Keratinocyte (primary cell): ENCODE measurements at regions not wholly inside any gene's neighbourhood (a gene's known extent, or its start where the extent isn't known, plus 50 kb on each side); places are given as distances from the start of the nearest gene placed in this dataset.

Experiments
- EZH2 ChIP-seq: IDR thresholded peaks from one replicate; pipeline ENCODE4 v1.6.1; 2012; ENCODE audit warnings: inconsistent platforms, mild to moderate bottlenecking, low read length, moderate library complexity
- TF ChIP-seq, protein P1 (sequence below), 3 experiments: IDR thresholded peaks in 1 of 3; conservative IDR thresholded peaks in 1 of 3; optimal IDR thresholded peaks in 1 of 3; 2 replicates in 2 of 3; 3 replicates in 1 of 3; pipeline versions ENCODE3 to v1.5.1; 2011; ENCODE audit warnings: low read length in 3 of 3, mild to moderate bottlenecking in 3 of 3, moderate library complexity in 2 of 3, control low read depth in 1 of 3, inconsistent platforms in 1 of 3; ENCODE audit not compliant: insufficient read depth in 2 of 3; ENCODE audit errors: extremely low read depth in 1 of 3

DNA sequence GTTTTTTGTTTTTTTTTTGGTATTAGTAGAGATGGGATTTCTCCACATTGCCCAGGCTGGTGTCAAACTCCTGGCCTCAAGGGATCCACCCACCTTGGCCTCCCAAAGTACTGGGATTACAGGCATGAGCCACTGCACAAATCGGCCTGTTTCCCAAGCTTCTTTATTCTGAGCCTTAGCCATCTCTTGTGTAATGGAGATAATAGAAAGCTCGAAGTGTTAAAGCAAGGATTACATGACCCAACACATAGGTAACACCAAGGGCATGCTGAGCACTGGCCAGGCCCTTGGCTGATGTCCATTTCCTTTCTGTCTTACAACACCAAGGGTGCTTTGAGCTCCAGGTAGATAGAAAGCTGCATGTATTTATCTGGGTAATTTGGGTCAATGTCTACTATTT is 187.8 kb upstream of the MEX3C start:
- TF ChIP-seq, protein P1, sequence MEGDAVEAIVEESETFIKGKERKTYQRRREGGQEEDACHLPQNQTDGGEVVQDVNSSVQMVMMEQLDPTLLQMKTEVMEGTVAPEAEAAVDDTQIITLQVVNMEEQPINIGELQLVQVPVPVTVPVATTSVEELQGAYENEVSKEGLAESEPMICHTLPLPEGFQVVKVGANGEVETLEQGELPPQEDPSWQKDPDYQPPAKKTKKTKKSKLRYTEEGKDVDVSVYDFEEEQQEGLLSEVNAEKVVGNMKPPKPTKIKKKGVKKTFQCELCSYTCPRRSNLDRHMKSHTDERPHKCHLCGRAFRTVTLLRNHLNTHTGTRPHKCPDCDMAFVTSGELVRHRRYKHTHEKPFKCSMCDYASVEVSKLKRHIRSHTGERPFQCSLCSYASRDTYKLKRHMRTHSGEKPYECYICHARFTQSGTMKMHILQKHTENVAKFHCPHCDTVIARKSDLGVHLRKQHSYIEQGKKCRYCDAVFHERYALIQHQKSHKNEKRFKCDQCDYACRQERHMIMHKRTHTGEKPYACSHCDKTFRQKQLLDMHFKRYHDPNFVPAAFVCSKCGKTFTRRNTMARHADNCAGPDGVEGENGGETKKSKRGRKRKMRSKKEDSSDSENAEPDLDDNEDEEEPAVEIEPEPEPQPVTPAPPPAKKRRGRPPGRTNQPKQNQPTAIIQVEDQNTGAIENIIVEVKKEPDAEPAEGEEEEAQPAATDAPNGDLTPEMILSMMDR (optimal IDR thresholded peaks at IDR 0.05 in 1 of 3, IDR thresholded peaks at IDR 0.05 in 1 of 3, conservative IDR thresholded peaks at IDR 0.05 in 1 of 3; ENCODE audit: extremely low read depth in 1 of 3, insufficient read depth in 2 of 3, low read length in 3 of 3), result no peak
- no peak for TF ChIP-seq EZH2
